ENCODE measurements at regions not wholly inside any gene's neighbourhood (a gene's known extent, or its start where the extent isn't known, plus 50 kb on each side); places are given as distances from the start of the nearest gene placed in this dataset.

GRCh38 chr20:62557462-62557861 lies 81.7 kb upstream of the GATA5 start:
- intact Hi-C loops (cut with micrococcal nuclease), result no loop called here
- DNase-seq (no peak), ATAC-seq (peak; percentile 8)

GRCh38 chr20:62557999-62558408 lies 82.2 kb upstream of the GATA5 start:
- DNase-seq (peak; percentile 59), ATAC-seq (peak; percentile 37)
- intact Hi-C loops (cut with micrococcal nuclease), result no loop called here

GRCh38 chr20:62558779-62559178 lies 83.0 kb upstream of the GATA5 start:
- peak; percentile 75 for ATAC-seq
- intact Hi-C loops (cut with micrococcal nuclease), result no loop called here

GRCh38 chr20:62560162-62560561 lies 82.1 kb upstream of the SLCO4A1 start:
- DNase-seq, result no peak
- ATAC-seq, result no peak
- intact Hi-C loops (cut with micrococcal nuclease), result no loop called here

More at GRCh38 chr20:62558779-62559178, 83.0 kb upstream of the GATA5 start:
- peak; percentile 86 for DNase-seq

GRCh38 chr20:62561182-62561581 lies 81.1 kb upstream of the SLCO4A1 start:
- DNase-seq (no peak), ATAC-seq (no peak)
- intact Hi-C loops (cut with micrococcal nuclease), result no loop called here

GRCh38 chr20:62561948-62562347 lies 80.4 kb upstream of the SLCO4A1 start:
- intact Hi-C loops (cut with micrococcal nuclease), result no loop called here
- no peak for DNase-seq
- no peak for ATAC-seq

- intact Hi-C loops (cut with micrococcal nuclease), result no loop called here
- no peak for DNase-seq
- no peak for ATAC-seq
These were observed 79.5 kb upstream of the SLCO4A1 start for GRCh38 chr20:62562831-62563230.

GRCh38 chr20:62563561-62563960 lies 78.7 kb upstream of the SLCO4A1 start:
- no peak for ATAC-seq
- intact Hi-C loops (cut with micrococcal nuclease), result no loop called here
- no peak for DNase-seq

GRCh38 chr20:62564456-62565245 lies 77.7 kb upstream of the SLCO4A1 start:
- intact Hi-C loops (cut with micrococcal nuclease), result no loop called here
- no peak for DNase-seq
- ATAC-seq, result no peak

GRCh38 chr20:62566266-62566665 lies 76.0 kb upstream of the SLCO4A1 start:
- ATAC-seq, result no peak
- no peak for DNase-seq
- intact Hi-C loops (cut with micrococcal nuclease), result no loop called here

GRCh38 chr20:62566771-62567170 lies 75.5 kb upstream of the SLCO4A1 start:
- intact Hi-C loops (cut with micrococcal nuclease), result no loop called here
- ATAC-seq (no peak), DNase-seq (no peak)

GRCh38 chr20:62567246-62568044 lies 74.9 kb upstream of the SLCO4A1 start:
- intact Hi-C loops (cut with micrococcal nuclease), result no loop called here
- DNase-seq (no peak), ATAC-seq (no peak)

- ATAC-seq (no peak), DNase-seq (no peak)
- intact Hi-C loops (cut with micrococcal nuclease), result no loop called here
These were observed 74.3 kb upstream of the SLCO4A1 start for GRCh38 chr20:62568045-62568389.

GRCh38 chr20:62569615-62570014 lies 72.7 kb upstream of the SLCO4A1 start:
- no peak for DNase-seq
- intact Hi-C loops (cut with micrococcal nuclease), result no loop called here
- ATAC-seq, result peak; percentile 7

GRCh38 chr20:62570403-62570802 lies 71.9 kb upstream of the SLCO4A1 start:
- intact Hi-C loops (cut with micrococcal nuclease), result no loop called here
- ATAC-seq (peak; percentile 32), DNase-seq (peak; percentile 63)

GRCh38 chr20:62570897-62571668 lies 71.2 kb upstream of the SLCO4A1 start:
- intact Hi-C loops (cut with micrococcal nuclease), result no loop called here
- peak; percentile 75 for DNase-seq
- peak; percentile 52 for ATAC-seq

GRCh38 chr20:62571669-62572344 lies 70.5 kb upstream of the SLCO4A1 start:
- DNase-seq, result no peak
- peak; percentile 39 for ATAC-seq
- intact Hi-C loops (cut with micrococcal nuclease), result no loop called here

- intact Hi-C loops (cut with micrococcal nuclease), result no loop called here
- no peak for DNase-seq
- ATAC-seq, result no peak
These were observed 69.3 kb upstream of the SLCO4A1 start for GRCh38 chr20:62572980-62573379.

GRCh38 chr20:62573817-62574216 lies 68.5 kb upstream of the SLCO4A1 start:
- DNase-seq (no peak), ATAC-seq (no peak)
- intact Hi-C loops (cut with micrococcal nuclease), result no loop called here

Data from left ventricle myocardium superior (tissue), 1 donor.